ENCODE measurements at regions not wholly inside any gene's neighbourhood (a gene's known extent, or its start where the extent isn't known, plus 50 kb on each side); places are given as distances from the start of the nearest gene placed in this dataset.

- Histone ChIP-seq H3K9me3 (ENCODE audit: insufficient read depth, low read depth, low read length) (peaks cover 3% of the 10 kb centered on the region), H2AK5ac (ENCODE audit: low read length) (no peak overlapping the region), H4K91ac (ENCODE audit: low read depth, low read length) (no peak overlapping the region), H3K79me1 (ENCODE audit: low read length) (no peaks in the 10 kb centered on the region), H3K23ac (ENCODE audit: low read length) (no peak overlapping the region), H3K79me2 (ENCODE audit: control insufficient read depth, insufficient read depth, low read length, poor library complexity) (no peaks in the 10 kb centered on the region), H3K14ac (ENCODE audit: low read length) (no peak overlapping the region), H2BK12ac (ENCODE audit: low read length) (no peak overlapping the region), H2BK5ac (ENCODE audit: low read depth, low read length, poor library complexity) (no peak overlapping the region), H4K8ac (ENCODE audit: low read depth, low read length) (no peak overlapping the region), H3K4ac (ENCODE audit: low read depth, low read length) (no peak overlapping the region), H3K27ac (ENCODE audit: low read depth, low read length) (no peak overlapping the region), H3K4me3 (ENCODE audit: low read depth, low read length) (no peak overlapping the region), H3K4me2 (ENCODE audit: low read length) (no peak overlapping the region), H3K27me3 (ENCODE audit: insufficient read depth, low read length) (no peaks in the 10 kb centered on the region), H3K36me3 (ENCODE audit: control insufficient read depth in 1 of 2, insufficient read depth in 2 of 2, low read length in 2 of 2) (no peaks in the 10 kb centered on the region), H2BK120ac (ENCODE audit: insufficient read depth, low read length, poor library complexity) (no peak overlapping the region), H3K9ac (ENCODE audit: low read length) (peak overlapping the region; percentile 76), H3K4me1 (ENCODE audit: control insufficient read depth in 1 of 2, insufficient read depth in 2 of 2, low read length in 2 of 2) (no peaks in the 10 kb centered on the region), H4K12ac (ENCODE audit: low read depth, low read length) (no peak overlapping the region), H3K18ac (ENCODE audit: low read length) (no peak overlapping the region), H2AFZ (ENCODE audit: insufficient read depth, low read length, poor library complexity) (no peak overlapping the region)
- no CpG with 5 or more reads among the region's 5 CpGs for WGBS (ENCODE audit: extremely low coverage, insufficient coverage, insufficient read length)
- DNase-seq: no peak
Observed at GRCh38 chr9:82447343-82447742, 458.8 kb downstream of the SPATA31D1 start.

GRCh38 chr9:82449986-82450385 is 461.4 kb downstream of the SPATA31D1 start:
- Histone ChIP-seq H4K12ac (ENCODE audit: low read depth, low read length) (no peak overlapping the region), H3K4me1 (ENCODE audit: control insufficient read depth in 1 of 2, insufficient read depth in 2 of 2, low read length in 2 of 2) (no peaks in the 10 kb centered on the region), H2BK120ac (ENCODE audit: insufficient read depth, low read length, poor library complexity) (no peak overlapping the region), H3K9ac (ENCODE audit: low read length) (no peak overlapping the region), H2BK5ac (ENCODE audit: low read depth, low read length, poor library complexity) (no peak overlapping the region), H3K79me2 (ENCODE audit: control insufficient read depth, insufficient read depth, low read length, poor library complexity) (no peaks in the 10 kb centered on the region), H3K79me1 (ENCODE audit: low read length) (no peaks in the 10 kb centered on the region), H3K36me3 (ENCODE audit: control insufficient read depth in 1 of 2, insufficient read depth in 2 of 2, low read length in 2 of 2) (no peaks in the 10 kb centered on the region), H2AFZ (ENCODE audit: insufficient read depth, low read length, poor library complexity) (no peak overlapping the region), H3K27me3 (ENCODE audit: insufficient read depth, low read length) (no peaks in the 10 kb centered on the region), H2AK5ac (ENCODE audit: low read length) (no peak overlapping the region), H4K8ac (ENCODE audit: low read depth, low read length) (no peak overlapping the region), H4K91ac (ENCODE audit: low read depth, low read length) (no peak overlapping the region), H3K18ac (ENCODE audit: low read length) (no peak overlapping the region), H3K14ac (ENCODE audit: low read length) (no peak overlapping the region), H3K23ac (ENCODE audit: low read length) (no peak overlapping the region), H3K4ac (ENCODE audit: low read depth, low read length) (no peak overlapping the region), H3K4me3 (ENCODE audit: low read depth, low read length) (no peak overlapping the region), H2BK12ac (ENCODE audit: low read length) (no peak overlapping the region), H3K4me2 (ENCODE audit: low read length) (no peak overlapping the region), H3K27ac (ENCODE audit: low read depth, low read length) (no peak overlapping the region), H3K9me3 (ENCODE audit: insufficient read depth, low read depth, low read length) (peaks cover 3% of the 10 kb centered on the region)
- no peak for DNase-seq

- Histone ChIP-seq H3K36me3 (ENCODE audit: control insufficient read depth in 1 of 2, insufficient read depth in 2 of 2, low read length in 2 of 2) (no peaks in the 10 kb centered on the region), H3K18ac (ENCODE audit: low read length) (no peak overlapping the region), H3K27me3 (ENCODE audit: insufficient read depth, low read length) (no peaks in the 10 kb centered on the region), H3K4me3 (ENCODE audit: low read depth, low read length) (no peak overlapping the region), H3K23ac (ENCODE audit: low read length) (no peak overlapping the region), H4K8ac (ENCODE audit: low read depth, low read length) (no peak overlapping the region), H3K79me1 (ENCODE audit: low read length) (no peaks in the 10 kb centered on the region), H2AFZ (ENCODE audit: insufficient read depth, low read length, poor library complexity) (no peak overlapping the region), H3K27ac (ENCODE audit: low read depth, low read length) (no peak overlapping the region), H4K91ac (ENCODE audit: low read depth, low read length) (no peak overlapping the region), H3K9ac (ENCODE audit: low read length) (no peak overlapping the region), H3K9me3 (ENCODE audit: insufficient read depth, low read depth, low read length) (no peaks in the 10 kb centered on the region), H3K14ac (ENCODE audit: low read length) (no peak overlapping the region), H2BK12ac (ENCODE audit: low read length) (no peak overlapping the region), H3K4me1 (ENCODE audit: control insufficient read depth in 1 of 2, insufficient read depth in 2 of 2, low read length in 2 of 2) (no peaks in the 10 kb centered on the region), H2AK5ac (ENCODE audit: low read length) (no peak overlapping the region), H3K79me2 (ENCODE audit: control insufficient read depth, insufficient read depth, low read length, poor library complexity) (no peaks in the 10 kb centered on the region), H2BK120ac (ENCODE audit: insufficient read depth, low read length, poor library complexity) (no peak overlapping the region), H3K4me2 (ENCODE audit: low read length) (no peak overlapping the region), H3K4ac (ENCODE audit: low read depth, low read length) (no peak overlapping the region), H2BK5ac (ENCODE audit: low read depth, low read length, poor library complexity) (no peak overlapping the region), H4K12ac (ENCODE audit: low read depth, low read length) (no peak overlapping the region)
- no peak for DNase-seq
- WGBS (ENCODE audit: extremely low coverage, insufficient coverage, insufficient read length): no CpG with 5 or more reads among the region's 3 CpGs
Observed at GRCh38 chr9:82454509-82455190, 466.1 kb downstream of the SPATA31D1 start.

DNA sequence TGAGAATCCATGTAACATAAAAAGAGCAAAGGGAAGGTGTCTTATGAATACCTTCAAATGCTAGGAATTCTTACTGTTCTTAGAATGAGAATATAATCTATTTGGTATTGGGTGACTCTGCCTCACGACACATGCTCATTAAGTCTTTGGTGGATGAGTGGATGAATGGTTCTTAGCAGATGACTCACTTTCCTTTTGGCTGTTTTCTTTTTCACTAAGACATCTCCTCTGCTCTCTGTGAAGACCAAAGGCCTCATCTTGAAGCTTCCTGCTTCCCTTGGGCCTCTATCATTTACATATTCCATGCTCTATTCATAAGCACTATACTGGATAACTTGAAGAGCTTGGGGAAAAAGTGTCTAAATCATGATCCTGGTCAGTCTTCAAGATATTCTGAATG is 468.1 kb downstream of the SPATA31D1 start:
- Histone ChIP-seq H4K91ac (ENCODE audit: low read depth, low read length) (no peak overlapping the region), H2AFZ (ENCODE audit: insufficient read depth, low read length, poor library complexity) (no peak overlapping the region), H3K4ac (ENCODE audit: low read depth, low read length) (no peak overlapping the region), H3K4me3 (ENCODE audit: low read depth, low read length) (no peak overlapping the region), H3K9ac (ENCODE audit: low read length) (no peak overlapping the region), H4K12ac (ENCODE audit: low read depth, low read length) (no peak overlapping the region), H3K9me3 (ENCODE audit: insufficient read depth, low read depth, low read length) (no peaks in the 10 kb centered on the region), H3K18ac (ENCODE audit: low read length) (no peak overlapping the region), H3K23ac (ENCODE audit: low read length) (no peak overlapping the region), H3K79me1 (ENCODE audit: low read length) (no peaks in the 10 kb centered on the region), H3K36me3 (ENCODE audit: control insufficient read depth in 1 of 2, insufficient read depth in 2 of 2, low read length in 2 of 2) (no peaks in the 10 kb centered on the region), H2BK120ac (ENCODE audit: insufficient read depth, low read length, poor library complexity) (no peak overlapping the region), H2BK12ac (ENCODE audit: low read length) (no peak overlapping the region), H3K27me3 (ENCODE audit: insufficient read depth, low read length) (no peaks in the 10 kb centered on the region), H3K4me2 (ENCODE audit: low read length) (no peak overlapping the region), H4K8ac (ENCODE audit: low read depth, low read length) (no peak overlapping the region), H3K27ac (ENCODE audit: low read depth, low read length) (no peak overlapping the region), H2BK5ac (ENCODE audit: low read depth, low read length, poor library complexity) (no peak overlapping the region), H3K79me2 (ENCODE audit: control insufficient read depth, insufficient read depth, low read length, poor library complexity) (no peaks in the 10 kb centered on the region), H3K4me1 (ENCODE audit: control insufficient read depth in 1 of 2, insufficient read depth in 2 of 2, low read length in 2 of 2) (no peaks in the 10 kb centered on the region), H3K14ac (ENCODE audit: low read length) (no peak overlapping the region), H2AK5ac (ENCODE audit: low read length) (no peak overlapping the region)
- WGBS (ENCODE audit: extremely low coverage, insufficient coverage, insufficient read length): no CpG with 5 or more reads among the region's 1 CpG
- no peak for DNase-seq

Data from trophoblast cell (in vitro differentiated cells and primary cell).